ENCODE measurements at regions not wholly inside any gene's neighbourhood (a gene's known extent, or its start where the extent isn't known, plus 50 kb on each side); places are given as distances from the start of the nearest gene placed in this dataset.

- TF ChIP-seq CTCF (conservative IDR thresholded peaks at IDR 0.05 in 1 of 2, IDR thresholded peaks at IDR 0.05 in 1 of 2; ENCODE audit: extremely low read depth in 1 of 2, insufficient read depth in 1 of 2, low read depth in 1 of 2, low read length in 2 of 2) (no peak), EZH2 (IDR thresholded peaks at IDR 0.05; ENCODE audit: borderline replicate concordance, low read length) (no peak)
Measured at GRCh38 chr13:22469452-22469851, 711.3 kb upstream of the SGCG start.

Measured in mammary epithelial cell (primary cell).